OCI-LY7 (cell line): ENCODE measurements at regions not wholly inside any gene's neighbourhood (a gene's known extent, or its start where the extent isn't known, plus 50 kb on each side); places are given as distances from the start of the nearest gene placed in this dataset.

Source experiments
- EZH2phosphoT487 ChIP-seq: fragments of 200-600 bp; sonication (generic); IDR thresholded peaks from 2 replicates; pipeline ENCODE4 v1.6.1; 2018; ENCODE audit warnings: low read depth, borderline replicate concordance, mild to moderate bottlenecking, mixed run types, antibody characterized with exemption, low read length, moderate library complexity, mixed read lengths
- TF ChIP-seq, protein P1 (sequence below): fragments of 200-600 bp; sonication (generic); conservative IDR thresholded peaks from 2 replicates; pipeline ENCODE4 v1.5.1; 2014; ENCODE audit warnings: mild to moderate bottlenecking, antibody characterized with exemption, low read length, moderate library complexity, mixed read lengths

DNA sequence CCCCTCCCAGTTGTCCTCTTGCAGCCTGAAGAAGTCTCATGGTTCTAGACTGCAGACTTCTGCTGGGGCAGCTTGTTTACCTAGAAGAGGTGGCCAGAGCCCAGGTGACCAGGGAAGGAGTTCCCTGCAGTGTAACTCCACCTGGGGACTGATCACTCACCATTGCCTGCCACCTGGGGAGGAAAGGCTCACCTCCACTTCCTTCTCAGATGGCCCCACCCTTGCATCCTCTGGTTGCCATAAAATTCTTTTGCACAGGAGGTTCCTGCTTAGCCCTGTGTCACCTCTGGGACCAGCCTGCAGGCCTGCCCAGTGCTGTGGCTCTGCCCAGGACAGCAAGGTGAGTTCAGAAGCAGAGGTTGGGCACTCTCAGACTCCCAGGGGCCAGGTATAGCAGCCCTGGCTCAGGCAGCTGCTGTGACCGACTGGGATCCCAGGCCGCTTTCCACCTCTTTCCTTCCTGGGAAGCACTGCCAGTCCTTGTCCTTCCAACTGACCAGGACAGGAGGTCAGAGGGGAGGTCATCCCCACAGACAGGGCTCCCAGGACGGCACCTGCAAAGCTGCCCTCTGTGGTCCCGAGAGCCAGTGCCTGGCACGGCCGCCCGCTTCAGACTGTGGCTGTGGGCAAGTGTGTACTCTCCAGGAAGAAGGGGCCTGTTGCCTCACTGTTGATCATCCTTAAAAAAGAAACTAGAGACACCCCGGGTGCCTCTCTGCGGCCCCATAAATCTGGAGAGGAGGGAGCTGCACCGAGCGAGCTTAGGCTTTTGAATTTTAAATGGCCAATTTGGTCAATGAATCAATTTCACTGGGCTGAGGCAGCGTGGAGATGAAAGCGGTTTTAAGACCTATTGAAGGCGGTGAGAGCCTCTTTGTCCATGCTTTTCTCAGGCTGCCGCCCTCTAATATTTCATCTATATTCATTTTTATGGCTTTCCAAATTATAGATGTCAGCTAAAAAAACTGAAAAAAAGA lies 79.5 kb upstream of the C14orf180 start:
- TF ChIP-seq, protein P1, sequence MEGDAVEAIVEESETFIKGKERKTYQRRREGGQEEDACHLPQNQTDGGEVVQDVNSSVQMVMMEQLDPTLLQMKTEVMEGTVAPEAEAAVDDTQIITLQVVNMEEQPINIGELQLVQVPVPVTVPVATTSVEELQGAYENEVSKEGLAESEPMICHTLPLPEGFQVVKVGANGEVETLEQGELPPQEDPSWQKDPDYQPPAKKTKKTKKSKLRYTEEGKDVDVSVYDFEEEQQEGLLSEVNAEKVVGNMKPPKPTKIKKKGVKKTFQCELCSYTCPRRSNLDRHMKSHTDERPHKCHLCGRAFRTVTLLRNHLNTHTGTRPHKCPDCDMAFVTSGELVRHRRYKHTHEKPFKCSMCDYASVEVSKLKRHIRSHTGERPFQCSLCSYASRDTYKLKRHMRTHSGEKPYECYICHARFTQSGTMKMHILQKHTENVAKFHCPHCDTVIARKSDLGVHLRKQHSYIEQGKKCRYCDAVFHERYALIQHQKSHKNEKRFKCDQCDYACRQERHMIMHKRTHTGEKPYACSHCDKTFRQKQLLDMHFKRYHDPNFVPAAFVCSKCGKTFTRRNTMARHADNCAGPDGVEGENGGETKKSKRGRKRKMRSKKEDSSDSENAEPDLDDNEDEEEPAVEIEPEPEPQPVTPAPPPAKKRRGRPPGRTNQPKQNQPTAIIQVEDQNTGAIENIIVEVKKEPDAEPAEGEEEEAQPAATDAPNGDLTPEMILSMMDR = no peak
- no peak for TF ChIP-seq EZH2phosphoT487
